Mesothelial cell of epicardium (in vitro differentiated cells): ENCODE measurements at regions not wholly inside any gene's neighbourhood (a gene's known extent, or its start where the extent isn't known, plus 50 kb on each side); places are given as distances from the start of the nearest gene placed in this dataset.

Source experiments
- DNase-seq, 2 experiments: peaks; one replicate each; pipeline ENCODE4 v3.0.0; 2021; ENCODE audit warnings: low spot score in 2 of 2; ENCODE audit not compliant: unreplicated experiment in 2 of 2
- H3K27ac Mint-ChIP-seq: 2 replicates; pipeline ENCODE4 v1.8.0; 2021; ENCODE audit warnings: mixed read lengths
- H3K27me3 Mint-ChIP-seq: 2 replicates; pipeline ENCODE4 v1.8.0; 2021; ENCODE audit warnings: low read depth, mixed read lengths
- H3K36me3 Mint-ChIP-seq: 2 replicates; pipeline ENCODE4 v1.8.0; 2021; ENCODE audit warnings: mixed read lengths
- H3K4me1 Mint-ChIP-seq: 2 replicates; pipeline ENCODE4 v1.8.0; 2021; ENCODE audit warnings: mixed read lengths
- H3K4me3 Mint-ChIP-seq: 2 replicates; pipeline ENCODE4 v1.8.0; 2021; ENCODE audit warnings: mild to moderate bottlenecking, moderate library complexity, mixed read lengths
- H3K9me3 Mint-ChIP-seq: 2 replicates; pipeline ENCODE4 v1.8.0; 2021; ENCODE audit warnings: mixed read lengths
- TF ChIP-seq, protein P1 (sequence below): fragments of 200-600 bp; sonication (generic); IDR thresholded peaks from one replicate; pipeline ENCODE4 v1.5.0; 2021; ENCODE audit warnings: antibody characterized with exemption; ENCODE audit not compliant: unreplicated experiment

DNA sequence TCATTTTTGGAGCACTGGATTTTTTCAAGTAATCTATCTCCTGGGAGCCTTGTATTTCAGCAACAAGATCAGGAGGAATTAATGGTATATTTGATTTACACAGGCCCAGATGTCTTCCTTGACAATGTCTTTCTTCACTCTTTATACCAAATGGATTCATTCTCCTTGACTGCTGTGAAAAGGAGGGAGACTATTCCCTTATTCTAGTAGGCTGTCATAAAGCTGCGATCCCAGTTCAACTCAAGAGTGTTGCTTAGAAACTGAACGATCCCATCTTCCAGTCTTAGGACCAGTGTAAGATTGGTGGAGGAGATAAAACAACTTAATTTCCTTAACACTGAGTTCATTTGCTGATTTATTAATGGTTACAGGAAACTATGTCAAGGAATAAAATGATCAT lies 119.4 kb upstream of the ROBO1 start:
- H3K27ac Mint-ChIP-seq, result no peak overlapping the region
- TF ChIP-seq, protein P1, sequence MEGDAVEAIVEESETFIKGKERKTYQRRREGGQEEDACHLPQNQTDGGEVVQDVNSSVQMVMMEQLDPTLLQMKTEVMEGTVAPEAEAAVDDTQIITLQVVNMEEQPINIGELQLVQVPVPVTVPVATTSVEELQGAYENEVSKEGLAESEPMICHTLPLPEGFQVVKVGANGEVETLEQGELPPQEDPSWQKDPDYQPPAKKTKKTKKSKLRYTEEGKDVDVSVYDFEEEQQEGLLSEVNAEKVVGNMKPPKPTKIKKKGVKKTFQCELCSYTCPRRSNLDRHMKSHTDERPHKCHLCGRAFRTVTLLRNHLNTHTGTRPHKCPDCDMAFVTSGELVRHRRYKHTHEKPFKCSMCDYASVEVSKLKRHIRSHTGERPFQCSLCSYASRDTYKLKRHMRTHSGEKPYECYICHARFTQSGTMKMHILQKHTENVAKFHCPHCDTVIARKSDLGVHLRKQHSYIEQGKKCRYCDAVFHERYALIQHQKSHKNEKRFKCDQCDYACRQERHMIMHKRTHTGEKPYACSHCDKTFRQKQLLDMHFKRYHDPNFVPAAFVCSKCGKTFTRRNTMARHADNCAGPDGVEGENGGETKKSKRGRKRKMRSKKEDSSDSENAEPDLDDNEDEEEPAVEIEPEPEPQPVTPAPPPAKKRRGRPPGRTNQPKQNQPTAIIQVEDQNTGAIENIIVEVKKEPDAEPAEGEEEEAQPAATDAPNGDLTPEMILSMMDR, result no peak
- H3K9me3 Mint-ChIP-seq, result no peaks in the 10 kb centered on the region
- H3K4me1 Mint-ChIP-seq, result peaks cover 32% of the 10 kb centered on the region
- no peak overlapping the region for H3K4me3 Mint-ChIP-seq
- H3K27me3 Mint-ChIP-seq, result no peaks in the 10 kb centered on the region
- no peaks in the 10 kb centered on the region for H3K36me3 Mint-ChIP-seq
- no peak for DNase-seq

DNA sequence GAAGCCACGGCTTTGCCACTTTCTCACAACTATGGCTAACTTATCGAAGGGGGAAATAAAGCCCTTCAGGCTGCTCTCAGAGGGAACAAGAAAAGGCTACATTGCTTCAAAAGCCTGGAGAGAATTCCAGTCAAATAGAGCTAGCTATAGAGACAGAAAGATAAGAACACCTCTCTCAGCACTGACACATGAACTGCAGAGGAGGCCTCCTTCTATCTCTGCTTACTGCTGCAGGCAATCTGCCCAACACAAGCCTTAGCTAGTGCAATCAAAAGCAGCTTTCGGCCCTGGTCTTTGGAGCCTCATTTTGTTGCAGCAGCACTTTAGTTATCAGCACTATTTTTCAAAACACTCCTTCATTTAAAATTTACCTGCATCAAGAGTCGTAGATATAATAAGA lies 118.4 kb upstream of the ROBO1 start:
- TF ChIP-seq, protein P1, result no peak
- H3K36me3 Mint-ChIP-seq, result no peaks in the 10 kb centered on the region

DNA sequence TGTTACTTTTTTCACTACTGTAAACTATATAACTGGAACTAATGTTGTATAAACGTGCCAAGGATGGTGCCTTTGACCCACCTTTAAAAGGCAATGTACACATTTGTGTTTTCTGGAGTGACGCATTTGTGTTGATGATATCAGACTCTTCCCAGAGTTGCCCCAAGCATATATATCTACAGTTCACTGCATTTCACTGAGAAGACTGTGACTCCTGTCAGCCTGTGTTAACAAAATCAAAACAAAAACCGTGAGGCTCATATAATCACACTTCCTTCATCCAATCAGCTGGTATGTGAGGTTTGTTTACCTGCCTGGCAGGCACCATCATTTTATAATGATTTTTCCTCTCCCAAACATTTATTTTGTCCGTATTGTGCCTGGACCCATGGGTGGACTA lies 117.6 kb upstream of the ROBO1 start:
- no peak overlapping the region for H3K4me3 Mint-ChIP-seq
- no peaks in the 10 kb centered on the region for H3K36me3 Mint-ChIP-seq
- H3K27me3 Mint-ChIP-seq, result no peaks in the 10 kb centered on the region
- H3K9me3 Mint-ChIP-seq, result no peaks in the 10 kb centered on the region
- H3K4me1 Mint-ChIP-seq, result peaks cover 43% of the 10 kb centered on the region
- TF ChIP-seq, protein P1, result no peak
- peak overlapping the region; percentile 14 for H3K27ac Mint-ChIP-seq
- no peak for DNase-seq

More for the DNA sequence above, 118.4 kb upstream of the ROBO1 start:
- peak overlapping the region; percentile 80 for H3K27ac Mint-ChIP-seq
- no peak overlapping the region for H3K4me3 Mint-ChIP-seq
- DNase-seq, result peak in 1 of 2 experiments; percentile 39
- no peaks in the 10 kb centered on the region for H3K9me3 Mint-ChIP-seq
- H3K4me1 Mint-ChIP-seq, result peaks cover 37% of the 10 kb centered on the region
- H3K27me3 Mint-ChIP-seq, result no peaks in the 10 kb centered on the region

DNA sequence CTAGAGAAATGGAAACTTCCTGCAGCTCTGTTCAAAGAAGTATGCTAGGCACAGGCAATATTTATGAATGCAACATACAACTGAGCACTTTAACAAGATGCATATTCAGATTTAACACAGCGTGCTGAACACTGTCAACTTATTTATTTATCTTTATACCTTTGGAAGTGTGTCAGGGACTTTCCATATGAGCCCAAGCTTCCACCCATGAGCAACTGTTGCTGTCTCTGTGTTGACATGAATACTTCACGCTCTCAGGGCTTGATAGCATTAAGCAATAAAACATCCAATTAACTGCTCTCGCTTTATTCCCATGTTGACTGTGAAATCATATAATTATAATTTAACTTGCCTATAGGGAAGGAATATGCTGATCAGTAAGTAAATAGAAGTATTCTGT lies 116.6 kb upstream of the ROBO1 start:
- TF ChIP-seq, protein P1, result no peak
- no peaks in the 10 kb centered on the region for H3K36me3 Mint-ChIP-seq
- H3K4me1 Mint-ChIP-seq, result peaks cover 43% of the 10 kb centered on the region
- no peak overlapping the region for H3K27ac Mint-ChIP-seq
- DNase-seq, result no peak
- H3K4me3 Mint-ChIP-seq, result no peak overlapping the region
- H3K9me3 Mint-ChIP-seq, result no peaks in the 10 kb centered on the region
- no peaks in the 10 kb centered on the region for H3K27me3 Mint-ChIP-seq

DNA sequence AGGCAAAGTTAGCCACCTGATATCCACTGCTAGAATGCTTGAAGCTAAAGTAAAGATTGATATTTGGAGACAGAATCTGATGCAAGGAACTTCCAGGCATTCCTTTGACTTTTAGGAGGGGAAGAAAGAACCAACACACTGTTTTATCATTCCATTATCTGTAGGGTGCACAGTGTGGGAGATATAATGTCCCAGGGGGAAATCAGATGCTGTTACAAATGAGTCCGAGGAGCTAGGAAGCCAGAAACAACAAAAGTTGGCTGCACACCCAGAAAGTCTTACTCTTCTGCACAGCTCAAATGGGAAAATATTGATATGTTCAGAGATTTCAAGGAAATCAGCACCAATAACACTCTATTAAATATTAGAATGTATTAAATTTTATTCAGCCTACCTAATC lies 113.6 kb upstream of the ROBO1 start:
- peaks cover 5% of the 10 kb centered on the region for H3K9me3 Mint-ChIP-seq

More for the DNA sequence above, 113.6 kb upstream of the ROBO1 start:
- Mint-ChIP-seq H3K4me1 (peaks cover 44% of the 10 kb centered on the region), H3K4me3 (no peak overlapping the region), H3K27me3 (no peaks in the 10 kb centered on the region), H3K36me3 (no peaks in the 10 kb centered on the region), H3K27ac (peak overlapping the region; percentile 81)
- DNase-seq, result no peak
- TF ChIP-seq, protein P1, result no peak
